ENCODE measurements at regions not wholly inside any gene's neighbourhood (a gene's known extent, or its start where the extent isn't known, plus 50 kb on each side); places are given as distances from the start of the nearest gene placed in this dataset.
"Not testable (repeated sequence)": the region's sequence is repeated elsewhere in the genome, so short reads cannot be mapped to it uniquely, and the experiment has no call there.

GRCh38 chr14:76701981-76702380, 59.3 kb upstream of the VASH1 start:
- H3K27ac ChIP-seq (ENCODE audit: low read length), result no peak overlapping the region
- H3K79me2 ChIP-seq (replicated peaks; ENCODE audit: insufficient read depth, low read length), result no peaks in the 10 kb centered on the region
- no peak overlapping the region for H3K9ac ChIP-seq (ENCODE audit: low read length)
- H3K4me3 ChIP-seq (ENCODE audit: low read length), result no peak overlapping the region
- no peaks in the 10 kb centered on the region for H3K36me3 ChIP-seq (ENCODE audit: insufficient read depth, low read length)
- H3K9me3 ChIP-seq (ENCODE audit: low read length), result no peaks in the 10 kb centered on the region
- H3K27me3 ChIP-seq (ENCODE audit: insufficient read depth, low read depth, low read length), result no peaks in the 10 kb centered on the region
- H4K20me1 ChIP-seq (ENCODE audit: insufficient read depth), result no peaks in the 10 kb centered on the region
- no peaks in the 10 kb centered on the region for H3K9me2 ChIP-seq (ENCODE audit: insufficient read depth, low read length)
- no peak for TF ChIP-seq REST (IDR thresholded peaks at IDR 0.05; ENCODE audit: borderline replicate concordance)
- no peak overlapping the region for H2AFZ ChIP-seq (ENCODE audit: low read depth, low read length)
- no peak overlapping the region for H3K4me2 ChIP-seq (ENCODE audit: low read length)
- H3F3A ChIP-seq (ENCODE audit: insufficient read depth, low read length, poor library complexity, severe bottlenecking), result no peaks in the 10 kb centered on the region

GRCh38 chr14:76705214-76705613, 56.1 kb upstream of the VASH1 start:
- Histone ChIP-seq H3K9me2 (ENCODE audit: insufficient read depth, low read length) (no peaks in the 10 kb centered on the region), H3K4me3 (ENCODE audit: low read length) (no peak overlapping the region), H3K27me3 (ENCODE audit: insufficient read depth, low read depth, low read length) (no peaks in the 10 kb centered on the region), H2AFZ (ENCODE audit: low read depth, low read length) (no peak overlapping the region), H3K27ac (ENCODE audit: low read length) (no peak overlapping the region), H3K4me2 (ENCODE audit: low read length) (no peak overlapping the region), H3K36me3 (ENCODE audit: insufficient read depth, low read length) (no peaks in the 10 kb centered on the region), H3K79me2 (replicated peaks; ENCODE audit: insufficient read depth, low read length) (no peaks in the 10 kb centered on the region), H4K20me1 (ENCODE audit: insufficient read depth) (no peaks in the 10 kb centered on the region), H3K9me3 (ENCODE audit: low read length) (no peaks in the 10 kb centered on the region), H3F3A (ENCODE audit: insufficient read depth, low read length, poor library complexity, severe bottlenecking) (no peaks in the 10 kb centered on the region), H3K9ac (ENCODE audit: low read length) (no peak overlapping the region)
- TF ChIP-seq CTCF (IDR thresholded peaks at IDR 0.05; ENCODE audit: poor library complexity, severe bottlenecking) (no peak), TAF1 (IDR thresholded peaks at IDR 0.05; ENCODE audit: low read depth) (no peak), MXI1 (conservative IDR thresholded peaks at IDR 0.05; ENCODE audit: poor library complexity, severe bottlenecking) (no peak), EP300 (conservative IDR thresholded peaks at IDR 0.05; ENCODE audit: poor library complexity, severe bottlenecking) (no peak), POLR2AphosphoS5 (IDR thresholded peaks at IDR 0.05) (no peak), SMC3 (conservative IDR thresholded peaks at IDR 0.05; ENCODE audit: poor library complexity) (no peak), EZH2 (IDR thresholded peaks at IDR 0.05; ENCODE audit: borderline replicate concordance, insufficient read depth, low read length, poor library complexity, severe bottlenecking) (no peak), RAD21 (conservative IDR thresholded peaks at IDR 0.05) (no peak), REST (IDR thresholded peaks at IDR 0.05; ENCODE audit: borderline replicate concordance) (no peak)

- not testable (repeated sequence) for H2AFZ ChIP-seq (ENCODE audit: low read depth, low read length)
Measured at GRCh38 chr14:76706207-76706606, 55.1 kb upstream of the VASH1 start.

More at GRCh38 chr14:76706207-76706606, 55.1 kb upstream of the VASH1 start:
- H3F3A ChIP-seq (ENCODE audit: insufficient read depth, low read length, poor library complexity, severe bottlenecking); H3K9me3 ChIP-seq (ENCODE audit: low read length); H3K27ac ChIP-seq (ENCODE audit: low read length); H4K20me1 ChIP-seq (ENCODE audit: insufficient read depth); H3K4me2 ChIP-seq (ENCODE audit: low read length); H3K36me3 ChIP-seq (ENCODE audit: insufficient read depth, low read length); H3K4me3 ChIP-seq (ENCODE audit: low read length); H3K9me2 ChIP-seq (ENCODE audit: insufficient read depth, low read length); H3K27me3 ChIP-seq (ENCODE audit: insufficient read depth, low read depth, low read length); H3K9ac ChIP-seq (ENCODE audit: low read length); H3K79me2 ChIP-seq (replicated peaks; ENCODE audit: insufficient read depth, low read length): not testable (repeated sequence)

Measured in neural cell (in vitro differentiated cells).